ENCODE measurements at regions not wholly inside any gene's neighbourhood (a gene's known extent, or its start where the extent isn't known, plus 50 kb on each side); places are given as distances from the start of the nearest gene placed in this dataset.

DNA sequence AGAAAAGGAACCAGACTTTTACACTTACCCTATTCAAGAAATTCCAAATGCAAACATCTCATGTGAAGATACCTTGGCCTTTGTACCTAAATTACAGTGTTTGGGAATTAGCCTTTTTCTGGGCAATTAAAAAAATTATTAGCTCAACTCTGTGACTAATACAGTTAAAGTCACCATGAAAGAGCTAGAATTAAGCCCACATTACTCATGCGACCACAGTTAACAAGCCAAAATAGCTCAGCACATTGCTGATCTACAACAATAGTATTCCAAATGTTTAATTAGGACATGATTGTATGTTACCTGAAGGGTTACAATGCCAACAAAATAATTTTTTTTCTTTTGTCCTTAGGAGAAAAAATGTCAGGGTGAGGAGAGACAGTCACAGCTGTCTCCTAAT is 263.6 kb upstream of the GPC6 start:
- no peak for TF ChIP-seq CTCF (IDR thresholded peaks at IDR 0.05; ENCODE audit: extremely low read depth in 1 of 2, insufficient read depth in 1 of 2, low read depth in 1 of 2, low read length in 2 of 2)
- TF ChIP-seq JUN (IDR thresholded peaks at IDR 0.05; ENCODE audit: borderline replicate concordance, insufficient read depth, insufficient read length, low read depth), result no peak
- no peak for TF ChIP-seq POLR2A (IDR thresholded peaks at IDR 0.05; ENCODE audit: low read depth, low read length)
- no peak for TF ChIP-seq EZH2 (IDR thresholded peaks at IDR 0.05; ENCODE audit: borderline replicate concordance, low read depth, low read length, severe bottlenecking)
- TF ChIP-seq, protein P1, sequence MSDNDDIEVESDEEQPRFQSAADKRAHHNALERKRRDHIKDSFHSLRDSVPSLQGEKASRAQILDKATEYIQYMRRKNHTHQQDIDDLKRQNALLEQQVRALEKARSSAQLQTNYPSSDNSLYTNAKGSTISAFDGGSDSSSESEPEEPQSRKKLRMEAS (IDR thresholded peaks at IDR 0.05; ENCODE audit: insufficient read depth, insufficient read length), result no peak
- no peak for TF ChIP-seq GATA2 (IDR thresholded peaks at IDR 0.05; ENCODE audit: insufficient read depth, insufficient read length, low read depth, low read length)
- TF ChIP-seq POLR2AphosphoS5 (IDR thresholded peaks at IDR 0.05; ENCODE audit: insufficient read depth, low read depth, low read length), result no peak
- TF ChIP-seq MYC (IDR thresholded peaks at IDR 0.05; ENCODE audit: low read depth, low read length), result no peak
- TF ChIP-seq FOS (IDR thresholded peaks at IDR 0.05; ENCODE audit: borderline replicate concordance, insufficient read depth, low read length), result no peak

Measured in endothelial cell of umbilical vein (primary cell).